ENCODE measurements at regions not wholly inside any gene's neighbourhood (a gene's known extent, or its start where the extent isn't known, plus 50 kb on each side); places are given as distances from the start of the nearest gene placed in this dataset.

DNA sequence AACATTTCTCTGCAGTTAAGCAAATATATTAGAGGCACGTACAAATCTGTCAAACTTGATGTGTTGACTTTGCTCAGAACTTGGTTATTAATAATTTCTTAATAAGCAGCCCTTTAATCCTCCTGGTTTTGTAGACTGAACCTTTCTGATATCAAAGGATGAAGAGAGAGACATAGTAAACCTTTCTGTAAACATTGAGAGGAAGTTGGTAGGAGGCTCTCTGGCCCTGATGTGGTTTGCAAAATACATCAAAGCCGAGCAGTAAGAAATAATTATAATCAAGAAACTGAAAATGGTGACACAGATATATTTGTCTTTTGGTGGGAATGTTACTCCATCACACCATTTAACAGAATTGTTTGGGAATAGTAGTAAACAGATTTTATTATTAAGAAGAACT is 111.9 kb downstream of the OXSM start:
- no peak for TF ChIP-seq CTCF (IDR thresholded peaks at IDR 0.05; ENCODE audit: low read length, missing control alignments)
- DNase-seq (ENCODE audit: low read depth): no peak
- H3K4me3 ChIP-seq (replicated peaks; ENCODE audit: low read depth, low read length): no peak overlapping the region

DNA sequence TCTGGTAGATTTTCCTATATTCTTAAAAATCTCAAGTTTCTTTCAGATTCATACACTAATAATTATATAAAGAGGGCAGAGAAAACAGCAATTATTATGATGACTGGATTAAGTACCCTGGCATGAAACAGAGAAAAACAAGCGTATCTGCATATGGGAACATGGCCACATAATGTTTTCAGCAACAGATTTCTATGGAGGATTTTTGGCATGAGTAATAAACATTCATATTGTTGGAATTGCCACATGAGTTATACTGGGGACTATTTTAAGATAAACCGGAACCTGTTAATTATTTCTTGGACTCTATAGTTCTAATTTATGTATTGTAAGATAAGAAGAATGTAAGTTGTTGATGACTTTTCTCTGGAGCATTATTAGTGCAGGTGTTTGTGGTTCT is 112.7 kb downstream of the OXSM start:
- no peak for TF ChIP-seq CTCF (IDR thresholded peaks at IDR 0.05; ENCODE audit: low read length, missing control alignments)

GRCh38 chr3:25903371-25904129 is 113.7 kb downstream of the OXSM start:
- H3K4me3 ChIP-seq (replicated peaks; ENCODE audit: low read depth, low read length): no peak overlapping the region
- DNase-seq (ENCODE audit: low read depth): no peak
- TF ChIP-seq CTCF (IDR thresholded peaks at IDR 0.05; ENCODE audit: low read length, missing control alignments): no peak

More for the DNA sequence above, 112.7 kb downstream of the OXSM start:
- H3K4me3 ChIP-seq (replicated peaks; ENCODE audit: low read depth, low read length): no peak overlapping the region
- DNase-seq (ENCODE audit: low read depth): no peak

DNA sequence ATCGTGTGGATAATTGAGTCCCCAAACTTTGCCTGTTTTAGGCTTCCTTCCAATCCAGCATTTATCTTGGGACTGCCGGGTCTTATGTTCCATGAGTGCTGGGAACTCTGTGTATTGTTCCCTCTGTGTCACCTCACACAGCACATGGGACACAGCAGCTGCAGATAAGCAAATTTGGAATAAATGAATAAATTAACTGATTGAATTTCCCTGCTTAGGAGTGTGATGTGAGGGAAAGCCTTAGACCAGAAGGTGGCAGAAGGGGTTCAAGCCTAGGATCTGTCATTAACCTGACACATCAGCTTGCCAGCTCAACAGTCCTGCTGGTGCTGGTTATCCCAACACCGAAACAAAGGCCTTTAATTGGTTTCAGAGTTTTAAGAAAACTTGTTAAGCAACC is 114.3 kb downstream of the OXSM start:
- H3K4me3 ChIP-seq (replicated peaks; ENCODE audit: low read depth, low read length): no peak overlapping the region
- TF ChIP-seq CTCF (IDR thresholded peaks at IDR 0.05; ENCODE audit: low read length, missing control alignments): no peak
- no peak for DNase-seq (ENCODE audit: low read depth)

DNA sequence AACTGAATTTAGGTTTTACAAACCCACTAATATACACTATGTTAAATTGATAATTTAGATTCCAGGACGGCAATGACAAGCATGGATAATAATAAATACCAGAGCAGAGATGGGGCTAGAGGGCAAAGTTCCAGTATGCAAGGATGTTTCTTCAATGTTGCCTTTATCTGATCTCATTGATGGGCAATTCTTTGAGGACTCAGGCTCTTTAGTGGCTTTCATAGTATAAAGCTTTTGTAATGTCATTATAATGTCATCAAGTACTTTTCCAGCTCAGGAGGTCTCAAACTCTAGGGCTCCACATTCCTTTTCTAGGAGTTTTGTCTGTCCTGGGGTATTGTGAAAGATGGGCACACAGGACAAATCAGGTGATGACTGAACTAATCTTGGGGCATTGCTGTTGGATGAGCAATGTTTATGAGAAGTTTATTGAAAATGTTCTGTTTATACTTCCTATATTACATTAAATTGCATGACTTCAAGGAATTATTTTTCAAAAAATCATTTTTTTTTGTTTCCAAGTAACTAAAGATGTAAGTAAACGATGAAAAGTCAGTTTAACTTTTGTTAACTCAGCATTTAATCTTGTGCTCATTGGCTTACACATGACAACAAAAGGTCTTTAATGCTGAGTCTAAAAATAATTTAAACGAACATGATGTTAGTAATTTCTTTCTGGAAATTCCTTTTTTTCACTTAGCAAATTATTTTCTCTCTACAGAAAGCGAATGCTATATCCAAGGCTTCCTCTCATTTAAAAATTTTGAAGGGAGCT is 116.4 kb downstream of the OXSM start:
- no peak for TF ChIP-seq CTCF (IDR thresholded peaks at IDR 0.05; ENCODE audit: low read length, missing control alignments)
- DNase-seq (ENCODE audit: low read depth): no peak
- no peak overlapping the region for H3K4me3 ChIP-seq (replicated peaks; ENCODE audit: low read depth, low read length)

GRCh38 chr3:25907081-25907480 is 117.2 kb downstream of the OXSM start:
- no peak for DNase-seq (ENCODE audit: low read depth)
- no peak overlapping the region for H3K4me3 ChIP-seq (replicated peaks; ENCODE audit: low read depth, low read length)
- TF ChIP-seq CTCF (IDR thresholded peaks at IDR 0.05; ENCODE audit: low read length, missing control alignments): no peak
